HG03571 (cell line): ENCODE measurements at regions not wholly inside any gene's neighbourhood (a gene's known extent, or its start where the extent isn't known, plus 50 kb on each side); places are given as distances from the start of the nearest gene placed in this dataset.
"Not testable (repeated sequence)": the region's sequence is repeated elsewhere in the genome, so short reads cannot be mapped to it uniquely, and the experiment has no call there.

ENCODE experiments used
- ATAC-seq: cut with Tn5 transposase; IDR thresholded peaks from one replicate; pipeline ENCODE4 v1.9.1; 2021; ENCODE audit not compliant: unreplicated experiment

GRCh38 chr1:121048769-121049443, 135.2 kb downstream of the FAM72B start:
- not testable (repeated sequence) for ATAC-seq

- not testable (repeated sequence) for ATAC-seq
These were observed 134.0 kb downstream of the FAM72B start for GRCh38 chr1:121050097-121050496.

GRCh38 chr1:121051161-121051790, 132.9 kb downstream of the FAM72B start:
- ATAC-seq: not testable (repeated sequence)

DNA sequence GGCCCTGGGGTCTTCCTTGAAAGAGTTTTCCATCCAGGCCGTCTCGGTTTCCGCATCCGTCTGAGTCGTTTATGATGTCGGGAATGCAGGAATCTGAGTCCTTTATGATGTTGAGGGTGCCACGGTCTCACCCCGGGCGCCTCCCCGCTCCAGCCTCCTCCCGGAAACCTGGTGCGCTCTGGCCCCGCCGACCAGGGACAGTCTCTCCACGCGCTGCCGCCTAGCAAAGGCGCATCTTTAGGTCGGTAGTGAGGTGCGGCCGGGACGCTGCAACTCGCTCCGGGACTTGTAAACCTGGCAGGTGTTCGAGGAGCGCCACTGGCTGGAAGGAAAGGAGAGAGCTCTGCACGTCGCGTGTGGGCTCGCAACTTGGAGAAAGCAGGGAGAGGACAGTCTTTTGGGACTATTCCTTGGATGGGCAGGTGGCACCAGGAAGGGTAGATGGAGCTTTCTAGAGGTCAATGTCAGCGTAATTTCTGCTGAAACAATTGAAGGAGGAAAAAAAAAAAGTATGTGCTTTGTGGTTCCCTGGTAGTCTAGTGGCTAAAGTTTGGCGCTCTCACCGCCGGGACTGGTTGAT, 132.0 kb downstream of the FAM72B start:
- ATAC-seq: not testable (repeated sequence)

DNA sequence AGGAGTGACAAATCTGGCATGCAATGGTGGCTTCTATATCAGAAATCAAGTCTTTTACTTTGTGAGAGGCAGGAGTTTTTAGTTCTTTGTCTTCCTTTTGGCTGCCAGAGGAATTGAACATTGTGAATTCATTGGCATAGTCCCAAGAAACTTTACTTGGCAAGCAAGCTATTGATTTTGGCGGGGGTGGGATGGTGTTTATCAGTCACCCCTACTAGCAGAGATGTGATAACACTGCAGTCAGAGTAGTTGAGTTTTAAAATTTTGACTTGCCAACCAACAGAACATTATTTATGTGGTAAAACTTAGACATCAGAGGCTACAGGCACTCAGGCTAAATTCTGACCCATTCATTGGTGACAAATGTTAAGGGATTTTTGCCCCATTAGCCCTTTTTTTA, 129.2 kb downstream of the FAM72B start:
- not testable (repeated sequence) for ATAC-seq

DNA sequence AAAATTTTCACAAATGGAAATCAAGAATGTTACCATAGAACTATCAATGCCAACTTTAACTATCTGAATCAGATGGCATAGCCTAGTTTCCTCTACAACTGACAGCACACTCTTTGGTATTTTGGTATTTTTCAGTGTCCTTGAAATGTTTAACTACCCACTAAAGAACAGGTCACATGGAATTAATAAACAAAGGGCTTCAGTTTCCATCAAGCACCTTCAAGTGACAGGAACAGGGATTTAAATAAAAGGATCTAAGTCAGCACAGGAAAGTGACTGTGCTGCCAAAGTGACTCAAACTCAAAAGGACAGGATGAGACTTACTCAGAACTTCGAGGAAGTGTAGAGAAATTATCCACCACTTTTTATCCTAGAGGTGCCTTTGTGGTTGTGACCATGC, 117.2 kb downstream of the FAM72B start:
- not testable (repeated sequence) for ATAC-seq

DNA sequence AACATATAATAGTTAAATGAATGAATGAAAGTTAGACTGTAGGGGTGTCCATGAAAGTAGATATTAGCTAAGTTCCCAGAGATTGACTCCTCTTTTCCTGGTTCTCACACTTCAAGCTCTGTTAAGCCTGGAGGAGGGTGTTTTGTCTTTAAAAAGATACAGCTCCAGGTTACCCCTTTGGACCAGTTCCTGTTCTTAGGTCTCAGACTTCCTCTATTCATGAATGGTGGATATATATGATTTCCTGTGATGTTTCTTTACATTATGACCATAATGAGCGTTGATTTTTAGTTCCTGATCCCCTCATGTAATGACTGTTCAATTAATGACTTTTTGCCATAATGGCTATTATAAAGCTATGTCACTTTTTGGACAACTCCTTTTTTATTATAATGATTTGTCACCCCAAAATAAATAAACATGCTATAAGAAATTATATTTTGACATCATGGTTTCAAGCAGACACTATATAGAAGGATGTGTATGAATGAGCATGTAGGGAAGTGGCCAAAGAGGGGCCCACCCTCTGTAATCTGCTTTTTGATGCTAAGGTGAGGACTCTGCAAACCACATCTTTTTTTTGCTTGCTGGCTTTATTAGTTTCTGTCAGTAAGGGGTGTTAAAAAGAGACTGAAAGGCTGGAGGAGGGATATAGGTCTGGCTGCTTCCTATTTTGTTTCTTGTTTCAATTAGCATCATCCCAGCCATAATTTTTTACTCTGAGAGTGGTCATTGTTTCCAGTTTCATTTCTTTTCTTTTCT, 115.2 kb downstream of the FAM72B start:
- ATAC-seq: not testable (repeated sequence)

GRCh38 chr1:121073852-121074251, 110.3 kb downstream of the FAM72B start:
- ATAC-seq: not testable (repeated sequence)

DNA sequence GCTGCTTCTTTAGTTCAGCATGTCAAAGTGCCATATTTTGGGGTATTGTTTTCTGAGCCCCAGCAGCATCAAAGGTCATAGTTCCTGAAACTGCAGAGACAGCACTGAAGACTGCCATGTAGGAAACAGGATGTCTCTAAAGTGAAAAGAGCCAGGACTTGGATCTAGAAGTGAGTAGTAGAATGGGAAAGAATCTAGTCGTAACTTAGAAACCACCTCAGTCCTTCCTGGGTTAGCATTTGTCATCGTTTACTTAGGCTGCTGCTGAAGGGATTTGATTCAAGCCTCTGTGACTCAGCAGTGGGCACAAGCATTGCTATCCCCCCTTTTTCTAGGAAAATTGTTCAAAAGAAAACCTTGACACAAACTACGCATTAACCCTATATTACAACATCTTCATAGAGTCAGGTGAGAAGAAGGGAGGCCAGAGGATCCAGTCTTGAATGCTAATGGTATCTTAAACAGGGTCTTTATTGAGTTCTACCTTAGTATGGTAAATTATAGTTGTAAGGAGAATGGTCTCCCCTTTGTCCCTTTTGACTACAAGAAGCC, 108.8 kb downstream of the FAM72B start:
- ATAC-seq: not testable (repeated sequence)

GRCh38 chr1:121076674-121077073, 107.5 kb downstream of the FAM72B start:
- ATAC-seq: not testable (repeated sequence)

DNA sequence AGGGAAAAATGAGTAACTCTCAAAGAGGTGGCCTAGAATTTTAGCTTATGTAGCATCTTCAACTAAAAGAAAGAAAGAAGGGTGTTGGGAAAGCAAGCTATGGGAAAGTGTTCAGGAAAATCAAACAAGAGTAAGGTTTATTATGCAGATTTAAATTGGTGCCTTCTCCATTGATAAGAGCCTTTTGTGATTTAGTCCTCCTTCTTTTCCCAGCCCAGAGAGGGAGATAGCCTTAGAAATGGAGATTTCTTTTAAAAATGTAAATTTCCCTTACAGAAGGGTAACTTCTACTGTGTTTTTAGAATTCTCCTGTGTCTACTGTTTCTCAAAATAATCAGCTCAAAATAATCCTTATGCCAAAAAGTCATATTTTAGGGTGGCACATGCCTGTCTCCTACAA, 104.5 kb downstream of the FAM72B start:
- ATAC-seq: not testable (repeated sequence)

GRCh38 chr1:121080197-121080903, 103.8 kb downstream of the FAM72B start:
- not testable (repeated sequence) for ATAC-seq

DNA sequence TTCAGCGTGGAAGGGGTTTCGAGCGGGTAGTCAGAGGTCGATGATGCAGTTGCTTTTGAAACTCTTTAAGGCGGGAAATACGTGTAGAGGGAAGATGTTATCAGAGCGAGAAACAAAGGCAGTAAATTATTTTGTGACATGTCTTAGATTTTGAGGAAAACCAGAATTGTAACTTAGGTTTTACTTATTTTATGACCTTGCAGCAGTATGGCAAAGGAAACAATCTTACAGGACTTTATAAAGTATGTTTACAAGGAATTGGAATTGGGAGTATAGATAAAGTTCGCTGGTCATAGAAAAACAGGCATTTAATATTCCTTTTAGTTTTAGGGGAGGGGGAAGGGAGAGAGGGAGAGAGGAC, 103.3 kb downstream of the FAM72B start:
- ATAC-seq: not testable (repeated sequence)

GRCh38 chr1:121081625-121082199, 102.4 kb downstream of the FAM72B start:
- ATAC-seq: not testable (repeated sequence)

DNA sequence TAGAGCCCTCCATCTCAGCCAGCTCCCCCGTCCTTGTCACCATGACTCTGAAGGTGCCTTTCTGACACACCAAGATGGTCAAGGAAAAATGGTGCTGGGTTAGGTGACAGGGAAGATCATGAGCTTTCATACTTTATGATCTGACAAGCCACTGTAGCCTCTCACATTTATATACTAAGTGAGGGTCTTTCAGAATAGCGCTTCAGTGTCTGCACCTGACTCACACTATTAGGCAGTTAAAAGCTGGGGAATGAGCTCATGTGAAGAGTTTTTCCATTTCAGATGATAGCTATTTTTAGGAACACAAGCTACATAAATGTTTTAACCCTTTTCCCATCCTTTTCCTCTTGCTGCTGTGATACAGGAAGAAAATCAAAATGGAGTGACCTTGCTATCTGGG, 101.1 kb downstream of the FAM72B start:
- not testable (repeated sequence) for ATAC-seq

DNA sequence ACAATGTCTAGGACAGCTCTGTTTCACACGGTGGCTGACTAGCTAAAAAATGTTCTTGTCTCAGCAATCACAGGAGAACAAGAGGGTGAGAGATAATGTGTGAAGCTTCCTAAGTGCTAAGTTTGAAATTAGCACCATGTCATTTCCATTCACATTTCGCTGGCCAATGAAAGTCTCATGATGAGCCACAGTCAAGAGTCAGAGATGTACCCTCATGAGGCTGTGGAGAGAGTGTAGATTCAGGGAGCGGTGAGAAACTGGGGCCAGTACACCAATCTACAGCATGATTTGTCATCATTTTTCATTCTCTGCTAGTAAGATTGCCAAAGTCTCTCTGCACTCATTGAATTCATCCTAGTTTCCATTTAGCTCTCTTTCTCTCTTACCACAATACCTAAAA, 97.9 kb downstream of the FAM72B start:
- ATAC-seq: not testable (repeated sequence)

- ATAC-seq: not testable (repeated sequence)
These were observed 96.9 kb downstream of the FAM72B start for GRCh38 chr1:121087221-121087620.

DNA sequence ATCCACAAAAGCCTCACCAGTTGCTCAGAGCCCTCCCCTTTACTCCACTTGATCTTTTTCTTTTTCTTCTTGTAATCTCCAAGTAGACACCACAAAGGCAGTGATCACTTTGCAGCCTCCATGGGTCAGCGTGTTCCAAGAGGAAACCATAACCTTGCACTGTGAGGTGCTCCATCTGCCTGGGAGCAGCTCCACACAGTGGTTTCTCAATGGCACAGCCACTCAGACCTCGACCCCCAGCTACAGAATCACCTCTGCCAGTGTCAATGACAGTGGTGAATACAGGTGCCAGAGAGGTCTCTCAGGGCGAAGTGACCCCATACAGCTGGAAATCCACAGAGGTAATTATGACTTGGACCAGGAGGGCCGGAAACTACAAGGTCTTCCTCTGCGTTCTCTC, 95.6 kb downstream of the FAM72B start:
- not testable (repeated sequence) for ATAC-seq

- not testable (repeated sequence) for ATAC-seq
These were observed 91.7 kb downstream of the FAM72B start for GRCh38 chr1:121092329-121092968.

DNA sequence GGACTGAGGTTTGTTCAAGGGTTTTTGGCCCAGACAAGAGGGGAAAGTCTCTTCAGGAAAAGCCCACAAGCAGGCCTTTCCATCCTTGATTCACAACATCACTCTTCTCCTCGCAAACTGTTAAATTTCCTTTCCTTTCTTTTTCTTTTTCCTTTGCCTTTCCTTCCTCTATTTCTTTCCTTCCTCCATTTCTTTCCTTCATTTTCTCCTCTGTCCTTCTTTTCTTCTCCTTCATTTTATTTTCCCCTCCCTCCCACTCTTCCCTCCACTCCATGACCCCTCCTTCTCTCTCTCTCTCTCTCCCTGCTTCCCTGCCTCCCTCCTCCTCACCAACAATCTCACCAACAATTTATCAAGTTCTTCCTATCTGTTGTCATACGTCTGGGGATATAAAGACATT, 89.1 kb downstream of the FAM72B start:
- ATAC-seq: not testable (repeated sequence)
